Small intestine (tissue), 7 donors: ENCODE measurements at regions not wholly inside any gene's neighbourhood (a gene's known extent, or its start where the extent isn't known, plus 50 kb on each side); places are given as distances from the start of the nearest gene placed in this dataset.

Experiments
- DNase-seq, 2 donors: peaks; one replicate each; pipeline versions ENCODE4 v3.0.0 to v3.0.0-alpha.2; 2013
- FAIRE-seq: peaks from 2 replicates; lab custom pipeline; 2012; peaks lifted over from hg19 to GRCh38; lab: Jason Lieb, UNC
- H3K27ac ChIP-seq, 3 donors: one replicate each; pipeline ENCODE4 v1.5.1; 2013; ENCODE audit warnings: low read length in 2 of 3, mild to moderate bottlenecking in 2 of 3, control low read depth in 1 of 3, inconsistent platforms in 1 of 3, low read depth in 1 of 3, moderate library complexity in 1 of 3
- H3K27me3 ChIP-seq, 3 donors: one replicate each; pipeline ENCODE4 v1.6.1; 2013; ENCODE audit warnings: low read length in 3 of 3, inconsistent platforms in 1 of 3; ENCODE audit not compliant: control insufficient read depth in 3 of 3, insufficient read depth in 3 of 3
- H3K36me3 ChIP-seq, 3 donors: one replicate each; pipeline ENCODE4 v1.6.1; 2013; ENCODE audit warnings: low read length in 3 of 3, inconsistent platforms in 1 of 3, low read depth in 1 of 3, mild to moderate bottlenecking in 1 of 3, moderate library complexity in 1 of 3; ENCODE audit not compliant: control insufficient read depth in 3 of 3, insufficient read depth in 2 of 3
- H3K4me1 ChIP-seq, 3 donors: one replicate each; pipeline ENCODE4 v1.6.1; 2013; ENCODE audit warnings: low read length in 2 of 3, inconsistent platforms in 1 of 3, low read depth in 1 of 3, mild to moderate bottlenecking in 1 of 3, moderate library complexity in 1 of 3; ENCODE audit not compliant: control insufficient read depth in 3 of 3, insufficient read depth in 2 of 3
- H3K4me3 ChIP-seq, 3 donors: one replicate each; pipeline ENCODE4 v1.5.1; 2013; ENCODE audit warnings: low read length in 3 of 3, control low read depth in 1 of 3, inconsistent platforms in 1 of 3, low read depth in 1 of 3, mild to moderate bottlenecking in 1 of 3, moderate library complexity in 1 of 3
- H3K9me3 ChIP-seq, 2 donors: one replicate each; pipeline ENCODE4 v1.6.1; 2013; ENCODE audit warnings: low read depth in 1 of 2, low read length in 1 of 2; ENCODE audit not compliant: control insufficient read depth in 2 of 2, insufficient read depth in 1 of 2
- WGBS, 3 donors: extraction: QIAGEN DNeasy Blood & Tissue Kit; methylation state at CpG; one replicate each; pipeline ENCODE4 v1.1.7; 2013; 5-methylcytosine and 5-hydroxymethylcytosine counted together
- donor health status: healthy with polysubstance abuse.
- donor health status: control.
- donor health status: control.
- donor health status: Bipolar disorder and iron deficiency.
- donor health status: healthy.

- FAIRE-seq, result no peak
- WGBS, 3 donors, result 89 to 98% (median 93%) methylated on average over 3 of the region's 3 CpGs
Observed at GRCh38 chr11:70741085-70741484, 342.8 kb downstream of the CTTN start.

GRCh38 chr11:70742553-70743291 is 344.4 kb downstream of the CTTN start:
- H3K4me1 ChIP-seq, result peaks cover 0 to 9% (median 0%) of the 10 kb centered on the region in 3 donors
- no peak overlapping the region for H3K4me3 ChIP-seq
- 36 to 50% (median 39%) methylated on average over 27 of the region's 27 CpGs for WGBS, 3 donors
- H3K9me3 ChIP-seq, result no peaks in the 10 kb centered on the region
- H3K27me3 ChIP-seq, result no peaks in the 10 kb centered on the region
- DNase-seq, result peak; percentile 46 to 81
- FAIRE-seq, result no peak
- H3K36me3 ChIP-seq, result peaks cover 0 to 8% (median 0%) of the 10 kb centered on the region in 3 donors
- H3K27ac ChIP-seq, result no peak overlapping the region

More at GRCh38 chr11:70741085-70741484, 342.8 kb downstream of the CTTN start:
- H3K9me3 ChIP-seq, result no peaks in the 10 kb centered on the region
- no peaks in the 10 kb centered on the region for H3K27me3 ChIP-seq
- no peak overlapping the region for H3K27ac ChIP-seq
- no peak for DNase-seq
- peaks cover 0 to 9% (median 0%) of the 10 kb centered on the region in 3 donors for H3K4me1 ChIP-seq
- peaks cover 0 to 8% (median 0%) of the 10 kb centered on the region in 3 donors for H3K36me3 ChIP-seq
- no peak overlapping the region for H3K4me3 ChIP-seq

- peaks cover 0 to 9% (median 0%) of the 10 kb centered on the region in 3 donors for H3K4me1 ChIP-seq
- H3K4me3 ChIP-seq, result no peak overlapping the region
- 81 to 91% (median 82%) methylated on average over 9 of the region's 9 CpGs for WGBS, 3 donors
- no peak for DNase-seq
- no peak for FAIRE-seq
- no peaks in the 10 kb centered on the region for H3K27me3 ChIP-seq
- no peak overlapping the region for H3K27ac ChIP-seq
- peaks cover 0 to 8% (median 0%) of the 10 kb centered on the region in 3 donors for H3K36me3 ChIP-seq
- H3K9me3 ChIP-seq, result no peaks in the 10 kb centered on the region
Observed at GRCh38 chr11:70743329-70743728, 345.0 kb downstream of the CTTN start.

GRCh38 chr11:70743941-70744351 is 345.6 kb downstream of the CTTN start:
- no peak overlapping the region for H3K27ac ChIP-seq
- H3K27me3 ChIP-seq, result no peaks in the 10 kb centered on the region
- no peak for FAIRE-seq
- no peak for DNase-seq
- H3K9me3 ChIP-seq, result peaks cover 0 to 4% of the 10 kb centered on the region in 2 donors
- H3K4me1 ChIP-seq, result peaks cover 0 to 9% (median 0%) of the 10 kb centered on the region in 3 donors
- 86 to 90% (median 90%) methylated on average over 9 of the region's 9 CpGs for WGBS, 3 donors
- no peak overlapping the region for H3K4me3 ChIP-seq
- H3K36me3 ChIP-seq, result peaks cover 0 to 8% (median 0%) of the 10 kb centered on the region in 3 donors

GRCh38 chr11:70744396-70745185 is 346.3 kb downstream of the CTTN start:
- 90 to 92% (median 91%) methylated on average over 17 of the region's 17 CpGs for WGBS, 3 donors
- Histone ChIP-seq H3K27ac (no peak overlapping the region), H3K4me1 (peaks cover 0 to 9% (median 0%) of the 10 kb centered on the region in 3 donors), H3K9me3 (peaks cover 0 to 9% of the 10 kb centered on the region in 2 donors), H3K4me3 (no peak overlapping the region), H3K27me3 (no peaks in the 10 kb centered on the region), H3K36me3 (peaks cover 0 to 4% (median 0%) of the 10 kb centered on the region in 3 donors)
- FAIRE-seq, result no peak
- no peak for DNase-seq

- DNase-seq (no peak), FAIRE-seq (no peak)
- Histone ChIP-seq H3K27me3 (no peaks in the 10 kb centered on the region), H3K27ac (no peak overlapping the region), H3K9me3 (peaks cover 0 to 16% of the 10 kb centered on the region in 2 donors), H3K4me3 (no peak overlapping the region), H3K4me1 (peaks cover 0 to 9% (median 0%) of the 10 kb centered on the region in 3 donors), H3K36me3 (peaks cover 0 to 2% (median 0%) of the 10 kb centered on the region in 3 donors)
- whole genome bisulfite sequencing, 3 donors, result 82 to 90% (median 84%) methylated on average over 11 of the region's 11 CpGs
Observed at GRCh38 chr11:70745451-70745850, 347.1 kb downstream of the CTTN start.

GRCh38 chr11:70745941-70746340 is 347.6 kb downstream of the CTTN start:
- FAIRE-seq (no peak), DNase-seq (no peak)
- Histone ChIP-seq H3K36me3 (peaks cover 0 to 2% (median 0%) of the 10 kb centered on the region in 3 donors), H3K27me3 (no peaks in the 10 kb centered on the region), H3K4me1 (peaks cover 0 to 9% (median 0%) of the 10 kb centered on the region in 3 donors), H3K27ac (no peak overlapping the region), H3K4me3 (no peak overlapping the region), H3K9me3 (peaks cover 0 to 18% of the 10 kb centered on the region in 2 donors)
- WGBS, 3 donors, result 79 to 84% (median 79%) methylated on average over 8 of the region's 8 CpGs

GRCh38 chr11:70746351-70746750 is 348.0 kb downstream of the CTTN start:
- peaks cover 0 to 2% (median 0%) of the 10 kb centered on the region in 3 donors for H3K36me3 ChIP-seq
- H3K4me1 ChIP-seq, result peaks cover 0 to 9% (median 0%) of the 10 kb centered on the region in 3 donors
- H3K27ac ChIP-seq, result no peak overlapping the region
- no peak overlapping the region for H3K4me3 ChIP-seq
- FAIRE-seq (no peak), DNase-seq (no peak)
- H3K9me3 ChIP-seq, result peaks cover 0 to 18% of the 10 kb centered on the region in 2 donors
- WGBS, 3 donors, result 86 to 97% (median 93%) methylated on average over 10 to 11 of the region's 11 CpGs
- H3K27me3 ChIP-seq, result no peaks in the 10 kb centered on the region
